ENCODE measurements at regions not wholly inside any gene's neighbourhood (a gene's known extent, or its start where the extent isn't known, plus 50 kb on each side); places are given as distances from the start of the nearest gene placed in this dataset.

- peaks cover 16% of the 10 kb centered on the region for H4K20me1 ChIP-seq (ENCODE audit: control insufficient read depth, insufficient read depth, low read depth, low read length)
- no peak overlapping the region for H3K4me2 ChIP-seq (ENCODE audit: low read length)
- H3K4me1 ChIP-seq (ENCODE audit: control insufficient read depth, low read length) = peaks cover 25% of the 10 kb centered on the region
These were observed 79.2 kb upstream of the MGAT5 start for GRCh38 chr2:134174711-134175110.

GRCh38 chr2:134175834-134176233 lies 78.0 kb upstream of the MGAT5 start:
- Histone ChIP-seq H3K9me2 (replicated peaks; ENCODE audit: control insufficient read depth, low read length) (no peaks in the 10 kb centered on the region), H3K79me2 (ENCODE audit: control insufficient read depth, low read length) (peaks cover 92% of the 10 kb centered on the region), H3K4me1 (ENCODE audit: control insufficient read depth, low read length) (peaks cover 29% of the 10 kb centered on the region), H3F3A (ENCODE audit: control insufficient read depth, insufficient read depth) (no peaks in the 10 kb centered on the region), H3K36me3 (ENCODE audit: control insufficient read depth, low read length) (no peaks in the 10 kb centered on the region), H3K27ac (ENCODE audit: low read depth, low read length) (no peak overlapping the region), H3K4me3 (ENCODE audit: low read length) (no peak overlapping the region), H3K4me2 (ENCODE audit: low read length) (no peak overlapping the region), H4K20me1 (ENCODE audit: control insufficient read depth, insufficient read depth, low read depth, low read length) (peaks cover 16% of the 10 kb centered on the region), H3K9me3 (ENCODE audit: control insufficient read depth, insufficient read depth, low read length) (no peaks in the 10 kb centered on the region), H3K27me3 (ENCODE audit: control insufficient read depth, low read length) (no peaks in the 10 kb centered on the region)
- TF ChIP-seq CTCF (IDR thresholded peaks at IDR 0.05; ENCODE audit: low read depth, low read length, poor library complexity, severe bottlenecking) (no peak), EZH2phosphoT487 (IDR thresholded peaks at IDR 0.05; ENCODE audit: borderline replicate concordance, low read length) (no peak)

More at GRCh38 chr2:134174711-134175110, 79.2 kb upstream of the MGAT5 start:
- H3K27me3 ChIP-seq (ENCODE audit: control insufficient read depth, low read length) = no peaks in the 10 kb centered on the region
- H3K36me3 ChIP-seq (ENCODE audit: control insufficient read depth, low read length) = no peaks in the 10 kb centered on the region
- H3K79me2 ChIP-seq (ENCODE audit: control insufficient read depth, low read length) = peaks cover 92% of the 10 kb centered on the region
- TF ChIP-seq EZH2phosphoT487 (IDR thresholded peaks at IDR 0.05; ENCODE audit: borderline replicate concordance, low read length) (no peak), CTCF (IDR thresholded peaks at IDR 0.05; ENCODE audit: low read depth, low read length, poor library complexity, severe bottlenecking) (no peak)
- no peak overlapping the region for H3K27ac ChIP-seq (ENCODE audit: low read depth, low read length)
- no peaks in the 10 kb centered on the region for H3K9me2 ChIP-seq (replicated peaks; ENCODE audit: control insufficient read depth, low read length)
- H3F3A ChIP-seq (ENCODE audit: control insufficient read depth, insufficient read depth) = no peaks in the 10 kb centered on the region
- H3K4me3 ChIP-seq (ENCODE audit: low read length) = no peak overlapping the region
- no peaks in the 10 kb centered on the region for H3K9me3 ChIP-seq (ENCODE audit: control insufficient read depth, insufficient read depth, low read length)

GRCh38 chr2:134177351-134177931 lies 76.4 kb upstream of the MGAT5 start:
- H3K9me2 ChIP-seq (replicated peaks; ENCODE audit: control insufficient read depth, low read length) = no peaks in the 10 kb centered on the region
- peaks cover 34% of the 10 kb centered on the region for H3K4me1 ChIP-seq (ENCODE audit: control insufficient read depth, low read length)
- H3K4me3 ChIP-seq (ENCODE audit: low read length) = no peak overlapping the region
- H3K79me2 ChIP-seq (ENCODE audit: control insufficient read depth, low read length) = peaks cover 94% of the 10 kb centered on the region
- H3K27ac ChIP-seq (ENCODE audit: low read depth, low read length) = no peak overlapping the region
- TF ChIP-seq CTCF (IDR thresholded peaks at IDR 0.05; ENCODE audit: low read depth, low read length, poor library complexity, severe bottlenecking) (no peak), EZH2phosphoT487 (IDR thresholded peaks at IDR 0.05; ENCODE audit: borderline replicate concordance, low read length) (no peak)
- no peaks in the 10 kb centered on the region for H3K9me3 ChIP-seq (ENCODE audit: control insufficient read depth, insufficient read depth, low read length)
- H4K20me1 ChIP-seq (ENCODE audit: control insufficient read depth, insufficient read depth, low read depth, low read length) = peaks cover 16% of the 10 kb centered on the region
- H3F3A ChIP-seq (ENCODE audit: control insufficient read depth, insufficient read depth) = no peaks in the 10 kb centered on the region
- H3K27me3 ChIP-seq (ENCODE audit: control insufficient read depth, low read length) = no peaks in the 10 kb centered on the region
- peak overlapping the region; percentile 48 for H3K4me2 ChIP-seq (ENCODE audit: low read length)
- no peaks in the 10 kb centered on the region for H3K36me3 ChIP-seq (ENCODE audit: control insufficient read depth, low read length)

All from DOHH2 (cell line).